A549 (cell line): ENCODE measurements at regions not wholly inside any gene's neighbourhood (a gene's known extent, or its start where the extent isn't known, plus 50 kb on each side); places are given as distances from the start of the nearest gene placed in this dataset.
A peak's percentile ranks its signal among the peaks of the same experiment; 100 is the strongest.

ENCODE experiments used
- ATAC-seq, 2 experiments: fragments of 200-7000 bp in 1 of 2; fragments of >200 bp in 1 of 2; cut with Nextera tagmentation in 1 of 2; cut with Tn5 transposase in 1 of 2; 3 replicates each; pipeline versions ENCODE4 v1.8.0 to v1.9.1; 2018 to 2020; ENCODE audit warnings: mild to moderate bottlenecking in 1 of 2, moderate library complexity in 1 of 2
- CTCF ChIA-PET: fragments of 300-600 bp; sonication (Branson Sonifier 250); formaldehyde crosslinking; extraction: SDS; loops from one replicate; lab custom pipeline; 2021; ENCODE audit warnings: antibody characterized with exemption, inconsistent platforms; lab: Yijun Ruan, JAX
- POLR2A ChIA-PET: fragments of 350-600 bp; formaldehyde crosslinking; extraction: SDS; loops from one replicate; lab custom pipeline; 2021; ENCODE audit warnings: antibody characterized with exemption, inconsistent platforms; lab: Yijun Ruan, JAX
- DNase-seq, 2 experiments: peaks; one replicate each; pipeline versions ENCODE4 v3.0.0 to v3.0.0-alpha.2; 2011 to 2016; ENCODE audit warnings: low read depth in 1 of 2, low spot score in 1 of 2
- FAIRE-seq: peaks from 2 replicates; lab custom pipeline; 2011; peaks lifted over from hg19 to GRCh38; lab: Jason Lieb, UNC
- H3K27ac ChIP-seq, 2 experiments: fragments of >200 bp; sonication (Bioruptor Twin); formaldehyde crosslinking; 3 replicates each; pipeline ENCODE4 v1.5.1; 2016 to 2017
- H3K4me1 ChIP-seq: fragments of >200 bp; sonication (Bioruptor Twin); formaldehyde crosslinking; 3 replicates; pipeline ENCODE4 v1.6.1; 2016
- H3K4me2 ChIP-seq: fragments of >200 bp; sonication (Bioruptor Twin); formaldehyde crosslinking; 3 replicates; pipeline ENCODE4 v1.6.1; 2016
- H3K4me3 ChIP-seq: fragments of >200 bp; sonication (Bioruptor Twin); formaldehyde crosslinking; 3 replicates; pipeline ENCODE4 v1.5.1; 2016
- H3K9me3 ChIP-seq: fragments of >200 bp; sonication (Bioruptor Twin); formaldehyde crosslinking; 3 replicates; pipeline ENCODE4 v1.6.1; 2016
- E2F6 ChIP-seq: IDR thresholded peaks from 2 replicates; pipeline ENCODE4 v1.6.1; 2012; ENCODE audit warnings: low read depth, borderline replicate concordance
- EHF ChIP-seq: fragments of 250-450 bp; sonication (Bioruptor Pico); IDR thresholded peaks from 2 replicates; pipeline ENCODE4 v1.5.0; 2020; ENCODE audit warnings: mild to moderate bottlenecking
- EHMT2 ChIP-seq: fragments of 200-600 bp; sonication (generic); IDR thresholded peaks from 2 replicates; pipeline ENCODE4 v1.6.1; 2016; ENCODE audit warnings: antibody characterized with exemption, low read depth, mild to moderate bottlenecking, moderate library complexity
- ESRRA ChIP-seq: fragments of 150-350 bp; IDR thresholded peaks from 2 replicates; pipeline ENCODE4 v1.6.1; 2014; ENCODE audit warnings: mild to moderate bottlenecking, low read length, borderline replicate concordance
- FOSB ChIP-seq: fragments of 250-450 bp; sonication (Bioruptor Pico); IDR thresholded peaks from 2 replicates; pipeline ENCODE4 v1.5.0; 2020; ENCODE audit warnings: mild to moderate bottlenecking, moderate library complexity
- FOSL2 ChIP-seq, 2 experiments: fragments of 450-650 bp in 1 of 2; fragments of >200 bp in 1 of 2; sonication (Bioruptor Twin) in 1 of 2; formaldehyde crosslinking; IDR thresholded peaks; 2 replicates each; pipeline versions ENCODE4 v1.5.0 to v1.6.1; 2016 to 2020; ENCODE audit warnings: mild to moderate bottlenecking in 1 of 2, moderate library complexity in 1 of 2
- HES2 ChIP-seq: fragments of >200 bp; sonication (Bioruptor Twin); formaldehyde crosslinking; IDR thresholded peaks from 2 replicates; pipeline ENCODE4 v1.6.1; 2016
- HOXB5 ChIP-seq: fragments of 250-450 bp; sonication (Bioruptor Pico); IDR thresholded peaks from 2 replicates; pipeline ENCODE4 v1.5.0; 2020; ENCODE audit warnings: mild to moderate bottlenecking, moderate library complexity
- KDM1A ChIP-seq: fragments of 200-600 bp; sonication (generic); IDR thresholded peaks from 2 replicates; pipeline ENCODE4 v1.6.1; 2016; ENCODE audit warnings: low read depth, mild to moderate bottlenecking
- MAFK ChIP-seq: fragments of 450-650 bp; IDR thresholded peaks from 2 replicates; pipeline ENCODE4 v1.6.1; 2014; ENCODE audit not compliant: partially characterized antibody
- MYC ChIP-seq: IDR thresholded peaks from 2 replicates; pipeline ENCODE4 v1.6.1; 2012; ENCODE audit warnings: mild to moderate bottlenecking, inconsistent platforms, low read length, improper control_type of control experiment, borderline replicate concordance
- NPAS2 ChIP-seq: fragments of 250-450 bp; sonication (Bioruptor Pico); IDR thresholded peaks from 2 replicates; pipeline ENCODE4 v1.8.0; 2022; ENCODE audit warnings: mild to moderate bottlenecking, moderate library complexity, borderline replicate concordance
- PHF8 ChIP-seq: fragments of 200-600 bp; sonication (generic); IDR thresholded peaks from 2 replicates; pipeline ENCODE4 v1.6.1; 2016; ENCODE audit warnings: low read depth, mild to moderate bottlenecking, antibody characterized with exemption, moderate library complexity, borderline replicate concordance
- POLR2AphosphoS2 ChIP-seq: conservative IDR thresholded peaks from 2 replicates; pipeline ENCODE4 v1.6.1; 2012; ENCODE audit warnings: low read length, improper control_type of control experiment, inconsistent platforms
- RAD21 ChIP-seq, 2 experiments: fragments of >200 bp in 1 of 2; sonication (Bioruptor Twin) in 1 of 2; formaldehyde crosslinking in 1 of 2; IDR thresholded peaks in 1 of 2; conservative IDR thresholded peaks in 1 of 2; 2 replicates in 1 of 2; 3 replicates in 1 of 2; pipeline ENCODE4 v1.6.1; 2012 to 2018; ENCODE audit warnings: inconsistent platforms in 1 of 2
- RARB ChIP-seq: fragments of 250-450 bp; sonication (Bioruptor Pico); IDR thresholded peaks from 2 replicates; pipeline ENCODE4 v1.8.0; 2021; ENCODE audit warnings: mild to moderate bottlenecking, moderate library complexity
- RFX5 ChIP-seq: fragments of 450-650 bp; IDR thresholded peaks from 2 replicates; pipeline ENCODE4 v1.7.1; 2014; ENCODE audit warnings: antibody characterized with exemption, mild to moderate bottlenecking, moderate library complexity
- RNF2 ChIP-seq: fragments of 200-600 bp; sonication (generic); IDR thresholded peaks from 2 replicates; pipeline ENCODE4 v1.6.1; 2016; ENCODE audit warnings: low read depth, mild to moderate bottlenecking, antibody characterized with exemption, moderate library complexity, borderline replicate concordance
- SMC3 ChIP-seq: fragments of >200 bp; sonication (Bioruptor Twin); formaldehyde crosslinking; IDR thresholded peaks from 3 replicates; pipeline ENCODE4 v1.6.1; 2018; ENCODE audit warnings: inconsistent platforms
- TFCP2L1 ChIP-seq: fragments of 250-450 bp; sonication (Bioruptor Pico); IDR thresholded peaks from 2 replicates; pipeline ENCODE4 v1.5.0; 2021; ENCODE audit warnings: mild to moderate bottlenecking
- ZC3H11A ChIP-seq: fragments of 450-650 bp; IDR thresholded peaks from 2 replicates; pipeline ENCODE4 v1.6.1; 2014; ENCODE audit warnings: antibody characterized with exemption, mild to moderate bottlenecking
- ZNF302 ChIP-seq: fragments of 250-450 bp; sonication (Bioruptor Pico); IDR thresholded peaks from 2 replicates; pipeline ENCODE4 v1.9.0; 2021; ENCODE audit warnings: inconsistent platforms, mild to moderate bottlenecking, moderate library complexity
- ZSCAN20 ChIP-seq: fragments of 250-450 bp; sonication (Bioruptor Pico); IDR thresholded peaks from 2 replicates; pipeline ENCODE4 v1.8.0; 2022; ENCODE audit warnings: mild to moderate bottlenecking, moderate library complexity
- WGBS: methylation state at CpG from one replicate; pipeline ENCODE4 v1.1.6; 2017; ENCODE audit errors: missing lambda C conversion rate; 5-methylcytosine and 5-hydroxymethylcytosine counted together
- TF ChIP-seq, protein P1 (sequence below): IDR thresholded peaks from 2 replicates; pipeline ENCODE4 v1.6.1; 2012
- TF ChIP-seq, protein P2 (sequence below): fragments of >200 bp; sonication (Bioruptor Twin); formaldehyde crosslinking; IDR thresholded peaks from 3 replicates; pipeline ENCODE4 v1.6.1; 2016
- TF ChIP-seq, protein P3 (sequence below): fragments of 450-650 bp; IDR thresholded peaks from 2 replicates; pipeline ENCODE4 v1.6.1; 2014; ENCODE audit warnings: antibody characterized with exemption

- Histone ChIP-seq H3K4me2 (no peak overlapping the region), H3K27ac (peak overlapping the region in 1 of 2 experiments; percentile 50; a peak in 1 of 6 replicates), H3K4me3 (no peak overlapping the region), H3K9me3 (peaks cover 2% of the 10 kb centered on the region; the same call in 1 of the 3 replicates)
- DNase-seq, result no peak
- POLR2A ChIA-PET, result no interaction called here
- CTCF ChIA-PET, result no interaction called here
- no peak for ATAC-seq
- WGBS, result 78% methylated on average over 16 of the region's 16 CpGs
- TF ChIP-seq ZSCAN20 (CRISPR knock-in tag) (no peak), POLR2AphosphoS2 (no peak), ZC3H11A (no peak)
- TF ChIP-seq, all 56 proteins: peak for 0
- peaks cover 5% of the 10 kb centered on the region; the same call in 2 of the 3 replicates for H3K4me1 ChIP-seq
- FAIRE-seq, result no peak
Measured at GRCh38 chr14:101496776-101497683, 64.3 kb upstream of the DIO3 start.

- POLR2A ChIA-PET, result no interaction called here
- H3K4me1 ChIP-seq, result peaks cover 5% of the 10 kb centered on the region; the same call in 2 of the 3 replicates
- TF ChIP-seq MAFK (no peak), RARB (CRISPR knock-in tag) (no peak), ESRRA (no peak), FOSB (CRISPR knock-in tag) (no peak), RNF2 (no peak), ZC3H11A (no peak), RFX5 (no peak), ZNF302 (CRISPR knock-in tag) (no peak), MYC (no peak), E2F6 (no peak), FOSL2 (IDR thresholded peaks at IDR 0.05) (no peak), FOSL2 (CRISPR knock-in tag; IDR thresholded peaks at IDR 0.05) (no peak), EHF (no peak)
- TF ChIP-seq, protein P1, sequence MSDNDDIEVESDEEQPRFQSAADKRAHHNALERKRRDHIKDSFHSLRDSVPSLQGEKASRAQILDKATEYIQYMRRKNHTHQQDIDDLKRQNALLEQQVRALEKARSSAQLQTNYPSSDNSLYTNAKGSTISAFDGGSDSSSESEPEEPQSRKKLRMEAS, result no peak
- TF ChIP-seq, protein P2, sequence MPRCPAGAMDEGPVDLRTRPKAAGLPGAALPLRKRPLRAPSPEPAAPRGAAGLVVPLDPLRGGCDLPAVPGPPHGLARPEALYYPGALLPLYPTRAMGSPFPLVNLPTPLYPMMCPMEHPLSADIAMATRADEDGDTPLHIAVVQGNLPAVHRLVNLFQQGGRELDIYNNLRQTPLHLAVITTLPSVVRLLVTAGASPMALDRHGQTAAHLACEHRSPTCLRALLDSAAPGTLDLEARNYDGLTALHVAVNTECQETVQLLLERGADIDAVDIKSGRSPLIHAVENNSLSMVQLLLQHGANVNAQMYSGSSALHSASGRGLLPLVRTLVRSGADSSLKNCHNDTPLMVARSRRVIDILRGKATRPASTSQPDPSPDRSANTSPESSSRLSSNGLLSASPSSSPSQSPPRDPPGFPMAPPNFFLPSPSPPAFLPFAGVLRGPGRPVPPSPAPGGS, result no peak
- DNase-seq (no peak), ATAC-seq (no peak), FAIRE-seq (no peak)
- H3K27ac ChIP-seq, result no peak overlapping the region
- H3K9me3 ChIP-seq, result peaks cover 2% of the 10 kb centered on the region; the same call in 1 of the 3 replicates
- no peak overlapping the region for H3K4me2 ChIP-seq
- no peak overlapping the region for H3K4me3 ChIP-seq
- CTCF ChIA-PET, result no interaction called here
- WGBS, result 92% methylated on average over 23 of the region's 23 CpGs
Measured at GRCh38 chr14:101497684-101498525, 63.4 kb upstream of the DIO3 start.

- H3K9me3 ChIP-seq, result peaks cover 1% of the 10 kb centered on the region; the same call in 1 of the 3 replicates
- POLR2A ChIA-PET, result no interaction called here
- 93% methylated on average over 6 of the region's 6 CpGs for WGBS
Measured at GRCh38 chr14:101498526-101498860, 62.8 kb upstream of the DIO3 start.

More at GRCh38 chr14:101498526-101498860, 62.8 kb upstream of the DIO3 start:
- ATAC-seq (no peak), DNase-seq (no peak), FAIRE-seq (no peak)
- H3K4me2 ChIP-seq, result no peak overlapping the region
- H3K27ac ChIP-seq, result no peak overlapping the region
- no peak overlapping the region for H3K4me3 ChIP-seq
- TF ChIP-seq NPAS2 (CRISPR knock-in tag) (no peak), PHF8 (no peak), RAD21 (conservative IDR thresholded peaks at IDR 0.05 in 1 of 2, IDR thresholded peaks at IDR 0.05 in 1 of 2) (no peak), EHMT2 (no peak), SMC3 (no peak), HOXB5 (CRISPR knock-in tag) (no peak), ESRRA (no peak), KDM1A (no peak), TFCP2L1 (CRISPR knock-in tag) (no peak), HES2 (no peak)
- TF ChIP-seq, protein P3, sequence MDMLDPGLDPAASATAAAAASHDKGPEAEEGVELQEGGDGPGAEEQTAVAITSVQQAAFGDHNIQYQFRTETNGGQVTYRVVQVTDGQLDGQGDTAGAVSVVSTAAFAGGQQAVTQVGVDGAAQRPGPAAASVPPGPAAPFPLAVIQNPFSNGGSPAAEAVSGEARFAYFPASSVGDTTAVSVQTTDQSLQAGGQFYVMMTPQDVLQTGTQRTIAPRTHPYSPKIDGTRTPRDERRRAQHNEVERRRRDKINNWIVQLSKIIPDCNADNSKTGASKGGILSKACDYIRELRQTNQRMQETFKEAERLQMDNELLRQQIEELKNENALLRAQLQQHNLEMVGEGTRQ, result no peak
- H3K4me1 ChIP-seq, result peaks cover 5% of the 10 kb centered on the region; the same call in 2 of the 3 replicates
- CTCF ChIA-PET, result no interaction called here
